ENCODE measurements at regions not wholly inside any gene's neighbourhood (a gene's known extent, or its start where the extent isn't known, plus 50 kb on each side); places are given as distances from the start of the nearest gene placed in this dataset.

GRCh38 chr6:120869397-120869796 is 464.9 kb downstream of the TBC1D32 start:
- Histone ChIP-seq H2AK5ac (ENCODE audit: low read depth, low read length) (no peak overlapping the region), H3K18ac (ENCODE audit: low read depth, low read length) (no peak overlapping the region), H2AFZ (replicated peaks; ENCODE audit: low read length, poor library complexity) (no peak overlapping the region), H3K23ac (ENCODE audit: low read depth, low read length) (no peak overlapping the region), H4K8ac (ENCODE audit: low read depth in 2 of 2, low read length in 2 of 2) (no peak overlapping the region), H3K27me3 (ENCODE audit: control insufficient read depth, insufficient read depth, low read length) (no peaks in the 10 kb centered on the region), H3K4ac (ENCODE audit: low read depth, low read length) (no peak overlapping the region), H2BK20ac (ENCODE audit: low read depth, low read length) (no peak overlapping the region), H4K91ac (ENCODE audit: insufficient read depth, low read depth, low read length) (no peak overlapping the region), H4K20me1 (ENCODE audit: insufficient read depth, low read length) (no peaks in the 10 kb centered on the region), H3K9ac (ENCODE audit: low read depth, low read length) (no peak overlapping the region), H2BK5ac (ENCODE audit: low read depth, low read length, poor library complexity, severe bottlenecking) (no peak overlapping the region), H2BK15ac (ENCODE audit: low read depth, low read length) (no peak overlapping the region), H4K5ac (ENCODE audit: low read depth, low read length) (no peak overlapping the region), H3K4me2 (ENCODE audit: low read depth, low read length) (no peak overlapping the region), H3K4me3 (ENCODE audit: insufficient read depth, low read depth, low read length) (no peak overlapping the region), H3K14ac (replicated peaks; ENCODE audit: low read depth, low read length) (no peak overlapping the region), H3K36me3 (ENCODE audit: control insufficient read depth, insufficient read depth, low read length) (no peaks in the 10 kb centered on the region), H3K4me1 (ENCODE audit: control insufficient read depth, insufficient read depth, low read length) (no peaks in the 10 kb centered on the region), H3K79me1 (ENCODE audit: low read depth in 1 of 2, low read length in 2 of 2) (no peaks in the 10 kb centered on the region), H3K27ac (ENCODE audit: insufficient read depth, low read length) (no peak overlapping the region), H3K9me1 (ENCODE audit: insufficient read depth, low read length) (no peaks in the 10 kb centered on the region), H2BK120ac (ENCODE audit: low read depth, low read length) (no peak overlapping the region), H3K9me3 (ENCODE audit: control insufficient read depth, insufficient read depth, low read length) (peaks cover 30% of the 10 kb centered on the region), H3K56ac (ENCODE audit: extremely low read depth, insufficient read depth, low read length) (no peak overlapping the region), H2AK9ac (replicated peaks; ENCODE audit: low read depth, low read length, poor library complexity) (no peak overlapping the region)
- dilution Hi-C loops (cut with HindIII; ENCODE audit: low sequenced_read_pairs, unreplicated experiment), result no loop called here
- CTCF ChIA-PET, result no interaction called here
- DNase-seq, result no peak
- in situ Hi-C loops (cut with MboI; ENCODE audit: low sequenced_read_pairs), result no loop called here
- intact Hi-C loops (cut with micrococcal nuclease), result no loop called here
- WGBS, 2 experiments (ENCODE audit: extremely low coverage in 2 of 2, insufficient read length in 1 of 2), result no CpG with 5 or more reads among the region's 1 CpG
- TF ChIP-seq CTCF (conservative IDR thresholded peaks at IDR 0.05; ENCODE audit: low read depth, low read length) (no peak), CEBPB (IDR thresholded peaks at IDR 0.05; ENCODE audit: low read depth, low read length) (no peak), RFX5 (IDR thresholded peaks at IDR 0.05; ENCODE audit: low read depth, low read length) (no peak)
- no TSS peak for BruUV-seq (replicated peaks)
- POLR2A ChIA-PET (ENCODE audit: unreplicated experiment), result no interaction called here
- no peak for ATAC-seq (ENCODE audit: low read depth)

Data from IMR-90 (cell line).